Adrenal gland (tissue), 5 donors: ENCODE measurements at regions not wholly inside any gene's neighbourhood (a gene's known extent, or its start where the extent isn't known, plus 50 kb on each side); places are given as distances from the start of the nearest gene placed in this dataset.

ENCODE experiments used
- POLR2A ChIP-seq, 2 donors: fragments of 450-650 bp; IDR thresholded peaks; one replicate each; pipeline ENCODE4 v1.6.1; 2017; ENCODE audit warnings: antibody characterized with exemption in 2 of 2, mild to moderate bottlenecking in 2 of 2, moderate library complexity in 1 of 2
- TF ChIP-seq, protein P1 (sequence below), 6 experiments: fragments of 450-650 bp in 4 of 6; fragments of 200-600 bp in 2 of 6; sonication (generic) in 1 of 6; IDR thresholded peaks; 1 replicate in 5 of 6; 2 replicates in 1 of 6; pipeline versions ENCODE4 v1.5.1 to v1.8.0; 2016 to 2021; ENCODE audit warnings: antibody characterized with exemption in 6 of 6, mild to moderate bottlenecking in 2 of 6, moderate library complexity in 1 of 6
- donor health status: DM: no; HTN: no; CAD: no.

DNA sequence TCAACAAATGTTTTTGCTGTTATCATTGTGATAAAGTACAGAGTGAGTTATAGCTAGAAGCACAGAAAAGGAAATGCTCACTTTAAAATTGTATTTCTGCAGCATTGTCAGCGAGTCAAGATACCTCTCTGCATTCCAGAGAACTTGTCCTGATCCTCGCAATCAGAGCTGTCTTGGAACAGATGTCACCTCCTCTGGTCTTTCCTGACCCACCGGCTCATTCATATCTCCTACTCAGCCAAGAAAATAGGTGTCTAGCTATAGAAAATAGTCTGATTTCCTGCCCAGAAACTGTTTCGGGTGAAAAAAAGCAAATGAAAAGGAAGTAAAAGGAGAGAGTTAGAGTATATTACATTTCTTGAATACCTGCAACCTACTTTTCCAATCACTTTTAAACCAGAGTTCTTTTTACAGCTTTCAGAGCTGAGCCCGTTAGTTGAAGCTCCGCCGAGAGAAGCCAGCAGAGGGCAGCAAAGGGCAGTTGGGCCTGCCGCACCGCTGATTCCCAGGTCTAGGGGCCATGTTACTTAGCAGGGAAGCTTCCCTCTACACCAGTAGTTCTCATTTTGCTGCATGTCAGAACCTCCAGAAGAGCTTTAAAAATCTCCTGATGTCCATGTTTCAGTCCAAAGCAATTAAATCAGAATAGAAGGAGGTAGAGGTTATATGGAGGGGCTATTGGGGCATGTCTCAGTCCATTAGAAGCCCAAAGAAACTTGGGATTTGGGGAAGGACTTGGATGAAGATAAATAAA is 185.7 kb upstream of the THRB start:
- TF ChIP-seq POLR2A (IDR thresholded peaks at IDR 0.05) = no peak
- TF ChIP-seq, protein P1, sequence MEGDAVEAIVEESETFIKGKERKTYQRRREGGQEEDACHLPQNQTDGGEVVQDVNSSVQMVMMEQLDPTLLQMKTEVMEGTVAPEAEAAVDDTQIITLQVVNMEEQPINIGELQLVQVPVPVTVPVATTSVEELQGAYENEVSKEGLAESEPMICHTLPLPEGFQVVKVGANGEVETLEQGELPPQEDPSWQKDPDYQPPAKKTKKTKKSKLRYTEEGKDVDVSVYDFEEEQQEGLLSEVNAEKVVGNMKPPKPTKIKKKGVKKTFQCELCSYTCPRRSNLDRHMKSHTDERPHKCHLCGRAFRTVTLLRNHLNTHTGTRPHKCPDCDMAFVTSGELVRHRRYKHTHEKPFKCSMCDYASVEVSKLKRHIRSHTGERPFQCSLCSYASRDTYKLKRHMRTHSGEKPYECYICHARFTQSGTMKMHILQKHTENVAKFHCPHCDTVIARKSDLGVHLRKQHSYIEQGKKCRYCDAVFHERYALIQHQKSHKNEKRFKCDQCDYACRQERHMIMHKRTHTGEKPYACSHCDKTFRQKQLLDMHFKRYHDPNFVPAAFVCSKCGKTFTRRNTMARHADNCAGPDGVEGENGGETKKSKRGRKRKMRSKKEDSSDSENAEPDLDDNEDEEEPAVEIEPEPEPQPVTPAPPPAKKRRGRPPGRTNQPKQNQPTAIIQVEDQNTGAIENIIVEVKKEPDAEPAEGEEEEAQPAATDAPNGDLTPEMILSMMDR (IDR thresholded peaks at IDR 0.05) = peak; percentile 50 to 85 (median 60)
